ENCODE measurements at regions not wholly inside any gene's neighbourhood (a gene's known extent, or its start where the extent isn't known, plus 50 kb on each side); places are given as distances from the start of the nearest gene placed in this dataset.

- no peak for DNase-seq
Observed at GRCh38 chr11:19661827-19662226, 50.8 kb upstream of the NAV2 start.

- DNase-seq: no peak
Observed at GRCh38 chr11:19660076-19660475, 52.6 kb upstream of the NAV2 start.

GRCh38 chr11:19659529-19659928 lies 53.1 kb upstream of the NAV2 start:
- no peak for DNase-seq

DNA sequence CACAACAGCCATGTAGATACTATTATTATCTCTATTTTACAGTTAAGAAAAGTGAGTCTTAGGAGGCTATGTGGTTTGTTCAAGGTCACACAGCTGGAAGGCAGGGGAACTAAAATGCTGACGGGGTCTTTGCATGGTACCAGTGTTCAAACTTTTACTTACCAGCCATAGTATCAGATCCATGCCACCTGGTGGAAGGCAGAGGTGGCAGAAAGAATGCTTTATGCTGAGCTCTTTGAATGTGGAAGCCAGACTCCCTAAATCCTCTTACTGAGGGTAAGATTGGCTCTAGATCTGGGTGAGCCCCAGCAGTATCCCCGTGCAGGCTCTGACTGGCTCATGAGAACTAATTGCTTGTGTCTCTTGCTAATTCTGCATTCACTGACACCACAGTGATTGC lies 54.3 kb upstream of the NAV2 start:
- DNase-seq: no peak

DNA sequence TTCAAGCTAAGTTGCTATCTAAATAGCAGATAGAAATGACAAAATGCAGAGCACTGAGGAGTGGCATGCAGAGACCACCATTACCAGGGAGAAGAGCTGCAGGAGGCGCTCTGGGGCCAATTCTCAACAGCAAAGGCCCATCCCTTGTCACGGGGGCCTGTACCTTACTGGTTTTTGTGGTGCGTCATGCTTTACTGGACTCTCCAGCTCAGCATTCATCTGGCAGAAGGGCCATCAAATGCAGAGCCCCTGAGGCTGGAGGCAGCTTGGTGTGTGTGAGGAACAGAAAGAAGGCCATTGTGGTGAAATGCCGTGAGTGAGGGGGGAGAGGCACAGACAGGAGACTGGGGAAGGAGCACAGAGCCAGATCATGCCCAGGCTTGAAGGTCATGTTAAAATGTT lies 56.5 kb upstream of the NAV2 start:
- DNase-seq: no peak

GRCh38 chr11:19652623-19653375 lies 59.8 kb upstream of the NAV2 start:
- DNase-seq: no peak

DNA sequence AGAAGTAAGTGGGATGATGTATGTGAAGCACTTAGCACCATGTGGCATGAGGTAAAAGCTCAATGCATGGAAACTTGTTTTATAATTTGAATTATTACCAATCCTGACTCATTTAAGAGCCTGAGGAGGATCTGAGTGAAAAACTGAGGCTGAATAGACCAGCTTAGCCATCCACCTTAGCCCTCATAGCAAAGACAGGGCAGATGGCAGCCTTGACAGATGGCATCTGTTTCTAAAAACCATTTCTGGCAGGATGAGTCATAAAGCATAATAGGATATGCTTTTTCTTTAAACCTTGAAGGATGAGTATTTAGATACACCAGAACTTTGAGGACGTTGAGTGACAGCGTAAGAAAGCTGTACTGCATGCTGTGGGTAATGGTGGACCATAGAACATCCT lies 61.0 kb upstream of the NAV2 start:
- DNase-seq: no peak

DNA sequence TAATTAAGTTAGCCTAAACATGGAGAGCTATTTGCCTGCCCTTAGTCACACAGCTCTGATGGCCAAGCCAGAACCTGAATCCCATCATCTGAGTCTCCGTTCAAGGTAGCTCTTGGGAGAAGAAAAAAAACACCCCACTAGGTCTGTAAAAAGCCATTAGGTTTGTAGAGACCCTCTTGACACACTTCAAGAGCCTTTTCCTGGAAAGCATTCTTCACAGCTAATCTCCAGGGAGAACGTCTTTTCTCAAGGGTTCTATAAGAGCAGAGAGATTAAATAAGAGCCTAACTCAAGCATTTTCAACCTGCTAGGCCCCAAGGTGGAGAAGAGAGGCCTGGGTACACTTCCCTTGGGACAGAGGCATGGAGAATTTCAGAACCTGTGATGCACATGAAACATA lies 61.6 kb upstream of the NAV2 start:
- no peak for DNase-seq

GRCh38 chr11:19650467-19650866 lies 62.2 kb upstream of the NAV2 start:
- DNase-seq: no peak

DNA sequence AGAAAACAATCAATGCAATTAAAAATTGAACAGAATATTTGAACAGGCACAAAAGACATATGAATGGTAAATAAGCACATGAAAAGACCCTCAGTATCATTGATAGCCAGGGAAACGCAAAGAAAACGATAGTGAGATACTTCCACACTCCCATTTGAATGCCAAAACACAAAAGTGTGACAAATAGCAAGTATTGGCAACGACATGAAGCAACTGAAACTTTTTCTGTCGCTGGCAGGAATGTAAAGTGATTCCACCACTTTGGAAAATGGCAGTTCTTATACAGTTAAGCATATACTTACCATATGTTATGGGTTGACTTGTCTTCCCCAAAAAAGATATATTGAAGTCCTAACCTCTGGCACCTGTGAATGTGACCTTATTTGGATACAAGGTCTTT lies 62.9 kb upstream of the NAV2 start:
- DNase-seq: no peak

- no peak for DNase-seq
Observed at GRCh38 chr11:19648321-19648720, 64.3 kb upstream of the NAV2 start.

- no peak for DNase-seq
Observed at GRCh38 chr11:19647816-19648215, 64.8 kb upstream of the NAV2 start.

- DNase-seq: peak; percentile 20
Observed at GRCh38 chr11:19646921-19647320, 65.7 kb upstream of the NAV2 start.

- DNase-seq: no peak
Observed at GRCh38 chr11:19646308-19646707, 66.3 kb upstream of the NAV2 start.

DNA sequence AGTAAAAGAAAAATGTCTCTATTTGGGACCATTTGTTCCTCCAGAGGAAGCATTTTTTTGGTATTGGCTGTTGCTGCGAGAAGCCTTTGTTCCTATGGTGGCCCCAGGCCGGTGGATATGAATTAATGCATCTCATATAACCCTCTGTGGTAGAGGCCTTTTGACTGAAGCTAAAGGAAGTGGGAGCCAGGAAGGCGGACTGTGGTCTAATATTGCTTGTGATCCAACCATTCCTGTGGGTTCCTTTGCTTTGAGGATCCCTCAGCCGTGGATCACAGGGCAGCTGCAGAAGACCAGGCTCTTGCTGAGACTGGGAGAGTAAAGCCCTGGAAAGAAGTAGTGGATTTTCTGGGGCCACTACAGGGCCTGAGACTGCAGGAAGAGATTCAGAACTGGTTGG lies 68.3 kb upstream of the NAV2 start:
- no peak for DNase-seq

GRCh38 chr11:19642185-19643158 lies 70.2 kb upstream of the NAV2 start:
- DNase-seq: no peak

- DNase-seq: no peak
Observed at GRCh38 chr11:19639603-19640105, 73.0 kb upstream of the NAV2 start.

DNA sequence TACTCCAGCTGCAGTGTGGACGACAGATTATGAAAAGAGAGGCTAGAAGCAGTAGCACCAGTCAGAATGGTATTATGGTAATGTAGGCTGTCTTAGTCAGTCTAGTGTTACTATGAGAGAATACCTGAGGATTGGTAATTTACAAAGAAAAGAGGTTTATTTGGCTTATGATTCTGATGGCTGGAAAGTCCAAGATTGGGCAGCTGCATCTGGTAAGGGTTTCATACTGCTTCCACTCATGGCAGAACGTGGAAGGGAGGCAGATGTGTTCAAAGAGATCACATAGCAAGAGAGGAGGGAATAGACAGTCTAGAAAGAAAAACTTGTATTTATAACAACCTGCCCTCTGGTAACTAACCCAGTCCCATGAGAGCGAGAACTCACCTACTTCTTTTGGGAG lies 77.3 kb upstream of the NAV2 start:
- no peak for DNase-seq

- no peak for DNase-seq
Observed at GRCh38 chr11:19633276-19633675, 79.4 kb upstream of the NAV2 start.

DNA sequence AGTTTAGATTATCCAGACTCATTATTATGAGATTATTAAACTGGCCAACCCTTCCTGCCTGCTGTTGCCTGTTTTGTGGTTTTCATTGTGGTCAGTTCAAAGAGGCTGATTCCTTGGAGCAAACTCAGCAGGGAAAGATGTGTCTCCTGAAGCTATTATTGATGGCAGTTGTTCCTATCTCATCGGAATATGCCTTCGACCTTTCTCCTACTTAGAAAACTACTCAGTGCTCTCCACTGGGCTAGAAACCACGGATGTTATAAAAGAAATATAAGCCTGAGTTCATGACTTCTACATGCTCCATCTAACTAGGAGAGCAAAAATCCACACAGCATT lies 80.2 kb upstream of the NAV2 start:
- no peak for DNase-seq

DNA sequence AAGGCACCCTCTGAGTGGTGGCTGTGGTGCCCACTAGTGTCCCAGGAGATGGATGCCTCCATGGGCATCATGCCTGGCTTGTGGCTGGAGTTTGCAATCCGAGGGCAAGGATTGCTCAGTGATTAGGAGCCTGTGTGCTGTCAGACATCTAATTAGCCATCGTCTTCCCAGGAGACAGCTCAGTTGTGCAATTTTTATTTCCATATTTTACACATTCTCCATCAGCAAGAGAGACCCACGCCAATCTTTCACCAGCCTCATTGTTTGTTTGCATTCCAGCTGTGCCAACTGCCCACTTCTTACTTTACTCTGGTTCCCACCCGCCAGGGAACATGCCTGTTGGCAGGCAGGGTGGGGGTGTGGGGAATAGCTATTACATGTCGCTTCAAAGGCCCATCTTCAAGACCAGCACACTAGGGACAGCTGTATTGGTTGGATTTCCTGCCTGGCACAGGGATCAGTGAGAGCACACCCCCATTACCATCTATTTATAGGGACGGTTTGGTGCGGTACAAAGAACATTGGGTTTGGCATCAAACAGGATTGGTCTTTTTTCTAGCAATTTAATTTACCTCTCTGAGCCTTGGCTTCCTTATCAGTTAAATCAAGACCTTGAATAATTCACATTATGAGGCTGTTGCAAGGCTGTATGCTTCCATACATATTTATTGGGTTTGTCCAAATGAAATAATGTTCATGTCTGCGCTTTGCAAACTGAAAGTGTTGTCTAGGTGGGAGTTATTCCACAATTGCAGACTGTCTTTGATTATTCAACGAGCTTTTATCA lies 80.7 kb upstream of the NAV2 start:
- DNase-seq: no peak

DNA sequence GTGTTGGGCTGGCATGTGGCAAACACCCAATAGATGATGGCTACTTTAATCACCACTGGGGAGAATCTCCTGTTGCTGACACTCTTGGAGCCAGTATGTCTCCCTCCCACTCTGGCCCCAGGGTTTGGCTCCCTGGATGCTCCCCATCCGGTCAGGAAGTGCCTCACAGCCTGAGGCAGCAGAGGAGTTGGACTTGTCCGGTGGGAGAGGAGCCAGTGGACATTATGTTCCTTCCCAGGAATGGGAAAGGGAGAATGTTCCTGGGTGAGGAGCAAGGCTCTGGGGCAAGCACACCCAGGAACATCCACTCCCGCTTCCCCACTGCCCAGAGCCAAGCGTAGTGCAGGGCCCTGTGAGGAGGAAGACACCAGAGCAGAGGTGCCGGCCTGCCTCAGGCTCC lies 84.6 kb upstream of the NAV2 start:
- peak; percentile 43 for DNase-seq

DNA sequence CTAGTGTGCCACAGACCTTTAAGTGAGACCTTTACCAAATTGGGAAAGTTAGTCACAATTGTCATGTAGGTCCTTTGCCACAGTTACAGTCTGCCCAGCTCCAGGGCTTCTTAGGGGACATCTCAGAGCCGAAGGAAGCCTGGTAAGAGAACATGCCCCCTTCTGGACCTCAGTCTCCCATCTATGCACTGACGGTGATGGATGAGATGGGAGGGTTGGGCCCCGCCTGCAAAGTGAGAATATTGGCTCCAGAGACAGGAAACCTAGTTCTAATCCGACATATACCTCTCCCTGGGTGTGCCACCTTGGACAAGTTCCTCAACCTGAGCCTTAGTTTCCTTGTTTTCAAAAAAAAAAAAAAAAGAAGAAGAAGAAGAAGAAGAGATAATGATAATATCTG lies 85.1 kb upstream of the NAV2 start:
- DNase-seq: no peak

All from T1000 (cell line).